IMR-90 (cell line): ENCODE measurements at regions not wholly inside any gene's neighbourhood (a gene's known extent, or its start where the extent isn't known, plus 50 kb on each side); places are given as distances from the start of the nearest gene placed in this dataset.

Experiments
- ATAC-seq: fragments of 200-7000 bp; cut with Tn5 transposase; 2 replicates; pipeline ENCODE4 v1.9.1; 2020; ENCODE audit warnings: low read depth, mild to moderate bottlenecking, moderate library complexity
- BruUV-seq: library from RNA; stranded (reverse); fragments of 400-500 nt; replicated peaks from 2 replicates; lab custom pipeline; 2021; lab: Mats Ljungman, UMichigan
- CTCF ChIA-PET: fragments of 300-600 bp; formaldehyde crosslinking; extraction: SDS; loops from one replicate; lab custom pipeline; 2021; ENCODE audit warnings: antibody characterized with exemption; lab: Yijun Ruan, JAX
- POLR2A ChIA-PET: fragments of 300-600 bp; sonication (Branson Sonifier 250); formaldehyde crosslinking; loops from one replicate; lab custom pipeline; 2022; ENCODE audit warnings: antibody characterized with exemption; ENCODE audit not compliant: unreplicated experiment; lab: Charles Lee
- DNase-seq: peaks from one replicate; pipeline ENCODE4 v3.0.0; 2013
- H2AFZ ChIP-seq: replicated peaks from 2 replicates; pipeline ENCODE3; 2013; ENCODE audit warnings: low read length, mild to moderate bottlenecking; ENCODE audit not compliant: poor library complexity
- H2AK5ac ChIP-seq: 2 replicates; pipeline ENCODE4 v1.6.1; 2013; ENCODE audit warnings: low read depth, low read length, inconsistent platforms
- H2AK9ac ChIP-seq: replicated peaks from 2 replicates; pipeline ENCODE3; 2013; ENCODE audit warnings: mild to moderate bottlenecking, low read depth, low read length, moderate library complexity; ENCODE audit not compliant: poor library complexity
- H2BK120ac ChIP-seq: 2 replicates; pipeline ENCODE4 v1.6.1; 2013; ENCODE audit warnings: low read depth, low read length, inconsistent platforms
- H2BK15ac ChIP-seq: 3 replicates; pipeline ENCODE4 v1.6.1; 2013; ENCODE audit warnings: low read depth, low read length, inconsistent platforms
- H2BK20ac ChIP-seq: 2 replicates; pipeline ENCODE4 v1.6.1; 2013; ENCODE audit warnings: low read depth, mild to moderate bottlenecking, inconsistent platforms, low read length, moderate library complexity
- H2BK5ac ChIP-seq: 2 replicates; pipeline ENCODE4 v1.6.1; 2013; ENCODE audit warnings: mild to moderate bottlenecking, low read depth, low read length, inconsistent platforms; ENCODE audit not compliant: poor library complexity, severe bottlenecking
- H3K14ac ChIP-seq: replicated peaks from 2 replicates; pipeline ENCODE4 v1.6.1; 2013; ENCODE audit warnings: low read depth, low read length, inconsistent platforms
- H3K18ac ChIP-seq: 2 replicates; pipeline ENCODE4 v1.6.1; 2013; ENCODE audit warnings: low read depth, low read length, control low read depth
- H3K23ac ChIP-seq: 2 replicates; pipeline ENCODE4 v1.6.1; 2013; ENCODE audit warnings: low read depth, low read length, inconsistent platforms
- H3K27ac ChIP-seq: 2 replicates; pipeline ENCODE4 v1.5.1; 2013; ENCODE audit warnings: mild to moderate bottlenecking, control low read depth, low read length; ENCODE audit not compliant: insufficient read depth
- H3K27me3 ChIP-seq: 2 replicates; pipeline ENCODE4 v1.6.1; 2013; ENCODE audit warnings: low read length; ENCODE audit not compliant: control insufficient read depth, insufficient read depth
- H3K36me3 ChIP-seq: 2 replicates; pipeline ENCODE4 v1.6.1; 2013; ENCODE audit warnings: low read length, mixed read lengths; ENCODE audit not compliant: control insufficient read depth, insufficient read depth
- H3K4ac ChIP-seq: 2 replicates; pipeline ENCODE4 v1.6.1; 2013; ENCODE audit warnings: low read depth, low read length, inconsistent platforms
- H3K4me1 ChIP-seq: 2 replicates; pipeline ENCODE4 v1.6.1; 2013; ENCODE audit warnings: low read length, mixed read lengths; ENCODE audit not compliant: control insufficient read depth, insufficient read depth
- H3K4me2 ChIP-seq: 2 replicates; pipeline ENCODE4 v1.6.1; 2013; ENCODE audit warnings: low read depth, mild to moderate bottlenecking, control low read depth, low read length, moderate library complexity
- H3K4me3 ChIP-seq: 2 replicates; pipeline ENCODE4 v1.5.1; 2013; ENCODE audit warnings: low read depth, mild to moderate bottlenecking, control low read depth, low read length, moderate library complexity; ENCODE audit not compliant: insufficient read depth
- H3K56ac ChIP-seq: 2 replicates; pipeline ENCODE4 v1.6.1; 2013; ENCODE audit warnings: low read length, inconsistent platforms; ENCODE audit not compliant: insufficient read depth; ENCODE audit errors: extremely low read depth
- H3K79me1 ChIP-seq, 2 experiments: 2 replicates each; pipeline ENCODE4 v1.6.1; 2013; ENCODE audit warnings: low read length in 2 of 2, inconsistent platforms in 1 of 2, low read depth in 1 of 2
- H3K9ac ChIP-seq: 2 replicates; pipeline ENCODE4 v1.6.1; 2013; ENCODE audit warnings: low read depth, low read length, control low read depth
- H3K9me1 ChIP-seq: 2 replicates; pipeline ENCODE4 v1.6.1; 2013; ENCODE audit warnings: low read length, inconsistent platforms; ENCODE audit not compliant: insufficient read depth
- H3K9me3 ChIP-seq: 2 replicates; pipeline ENCODE4 v1.6.1; 2013; ENCODE audit warnings: low read length; ENCODE audit not compliant: control insufficient read depth, insufficient read depth
- H4K20me1 ChIP-seq: 2 replicates; pipeline ENCODE4 v1.6.1; 2013; ENCODE audit warnings: low read length, inconsistent platforms; ENCODE audit not compliant: insufficient read depth
- H4K5ac ChIP-seq: 2 replicates; pipeline ENCODE4 v1.6.1; 2013; ENCODE audit warnings: mild to moderate bottlenecking, low read depth, low read length, control low read depth
- H4K8ac ChIP-seq, 2 experiments: 2 replicates each; pipeline ENCODE4 v1.6.1; 2013; ENCODE audit warnings: low read depth in 2 of 2, low read length in 2 of 2, control low read depth in 1 of 2, inconsistent platforms in 1 of 2
- H4K91ac ChIP-seq: 2 replicates; pipeline ENCODE4 v1.6.1; 2013; ENCODE audit warnings: low read depth, low read length, inconsistent platforms; ENCODE audit not compliant: insufficient read depth
- NFE2L2 ChIP-seq: fragments of 150-350 bp; IDR thresholded peaks from 2 replicates; pipeline ENCODE4 v1.6.1; 2016; ENCODE audit warnings: low read depth, mild to moderate bottlenecking, low read length
- POLR2A ChIP-seq: IDR thresholded peaks from 2 replicates; pipeline ENCODE4 v1.6.1; 2012; ENCODE audit warnings: mild to moderate bottlenecking, low read depth, low read length
- dilution Hi-C: fragments of 300-500 bp; cut with HindIII; formaldehyde crosslinking; loops from one replicate; pipeline ENCODE4 v1.14.3; 2018; ENCODE audit warnings: low sequenced_read_pairs; ENCODE audit not compliant: unreplicated experiment
- in situ Hi-C: fragments of 300-500 bp; cut with MboI; formaldehyde crosslinking; loops from 3 replicates; pipeline ENCODE4 v1.14.3; 2019; ENCODE audit warnings: low sequenced_read_pairs, inconsistent platforms, mixed read lengths
- intact Hi-C: fragments of 100-400 bp; cut with micrococcal nuclease; formaldehyde crosslinking; loops from 2 replicates; pipeline ENCODE4 v1.10.0; 2022

- Histone ChIP-seq H3K4ac (no peak overlapping the region), H3K79me1 (no peaks in the 10 kb centered on the region), H4K20me1 (no peaks in the 10 kb centered on the region), H3K4me3 (no peak overlapping the region), H3K4me1 (peaks cover 4% of the 10 kb centered on the region), H3K14ac (no peak overlapping the region), H3K4me2 (no peak overlapping the region), H4K91ac (no peak overlapping the region), H3K27me3 (no peaks in the 10 kb centered on the region), H3K9me3 (no peaks in the 10 kb centered on the region), H4K8ac (no peak overlapping the region), H3K9ac (no peak overlapping the region), H3K56ac (no peak overlapping the region), H2BK15ac (no peak overlapping the region), H2AK9ac (no peak overlapping the region), H2BK5ac (no peak overlapping the region), H4K5ac (no peak overlapping the region), H2AFZ (no peak overlapping the region), H3K23ac (no peak overlapping the region), H2AK5ac (no peak overlapping the region), H3K9me1 (peaks cover 7% of the 10 kb centered on the region; the same call in 1 of the 2 replicates), H2BK120ac (no peak overlapping the region), H3K36me3 (no peaks in the 10 kb centered on the region), H2BK20ac (no peak overlapping the region), H3K27ac (no peak overlapping the region), H3K18ac (no peak overlapping the region)
- POLR2A ChIA-PET, result no interaction called here
- DNase-seq (no peak), ATAC-seq (no peak)
- TF ChIP-seq POLR2A (no peak), NFE2L2 (peak; percentile 67)
- dilution Hi-C loops, result no loop called here
- no TSS peak for BruUV-seq
- CTCF ChIA-PET, result no interaction called here
- in situ Hi-C loops, result no loop called here
- intact Hi-C loops, result no loop called here
Observed at GRCh38 chr5:143492783-143493182, 89.3 kb upstream of the NR3C1 start.
